GM18520 (cell line): ENCODE measurements at regions not wholly inside any gene's neighbourhood (a gene's known extent, or its start where the extent isn't known, plus 50 kb on each side); places are given as distances from the start of the nearest gene placed in this dataset.
"Not testable (repeated sequence)": the region's sequence is repeated elsewhere in the genome, so short reads cannot be mapped to it uniquely, and the experiment has no call there.

Experiments
- ATAC-seq: cut with Tn5 transposase; IDR thresholded peaks from one replicate; pipeline ENCODE4 v1.9.1; 2021; ENCODE audit not compliant: unreplicated experiment

- peak; percentile 67 for ATAC-seq
Observed at GRCh38 chr12:84502907-84503787, 409.5 kb downstream of the SLC6A15 start.

- no peak for ATAC-seq
Observed at GRCh38 chr12:84502180-84502860, 410.3 kb downstream of the SLC6A15 start.

DNA sequence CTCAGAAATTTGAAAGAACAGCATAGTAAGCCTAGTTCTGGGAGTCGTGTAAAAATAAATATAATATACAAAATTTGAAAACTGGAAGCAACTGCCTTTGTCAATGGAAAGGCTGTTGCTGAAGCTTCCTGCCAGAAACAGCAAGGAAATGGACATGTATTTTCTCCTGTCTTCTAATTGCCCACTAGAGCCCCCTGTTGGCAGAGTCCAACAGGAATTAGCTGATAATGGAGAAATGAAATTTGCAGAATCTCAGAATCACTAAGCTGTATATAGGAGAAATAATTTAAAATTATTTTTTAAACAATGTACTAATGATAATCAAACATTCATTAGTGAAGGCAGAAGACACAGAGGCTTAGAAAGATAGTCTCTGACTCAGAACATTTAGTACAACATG is 414.8 kb downstream of the SLC6A15 start:
- ATAC-seq, result no peak

GRCh38 chr12:84495711-84496110 is 416.9 kb downstream of the SLC6A15 start:
- no peak for ATAC-seq

DNA sequence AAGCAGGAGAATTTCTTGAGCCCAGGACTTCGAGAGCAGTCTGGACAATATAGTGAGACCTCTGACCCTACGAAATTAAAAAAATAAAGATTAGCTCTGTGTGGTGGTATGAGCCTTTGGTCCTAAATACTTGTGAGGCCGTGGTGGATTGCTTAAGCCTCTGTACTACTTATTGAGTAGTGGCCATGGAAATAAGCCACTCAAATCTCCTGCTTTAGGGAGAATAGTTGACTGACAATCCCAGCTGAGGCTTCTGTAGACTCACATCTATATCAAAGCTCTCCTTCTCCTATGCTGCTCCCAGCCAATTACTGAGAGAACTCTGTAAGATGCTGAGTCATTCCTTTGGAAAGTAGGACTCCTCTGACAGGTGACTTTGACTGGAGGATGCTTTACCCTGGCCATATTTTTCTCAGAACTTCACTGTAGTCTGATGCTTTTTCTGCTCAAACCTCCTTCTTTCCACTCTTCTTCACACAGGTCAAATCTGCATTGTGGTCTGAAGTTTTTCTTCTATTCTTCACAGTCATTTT is 420.2 kb downstream of the SLC6A15 start:
- ATAC-seq, result no peak

GRCh38 chr12:84484798-84485197 is 427.8 kb downstream of the SLC6A15 start:
- no peak for ATAC-seq

- no peak for ATAC-seq
Observed at GRCh38 chr12:84480803-84481202, 431.8 kb downstream of the SLC6A15 start.

DNA sequence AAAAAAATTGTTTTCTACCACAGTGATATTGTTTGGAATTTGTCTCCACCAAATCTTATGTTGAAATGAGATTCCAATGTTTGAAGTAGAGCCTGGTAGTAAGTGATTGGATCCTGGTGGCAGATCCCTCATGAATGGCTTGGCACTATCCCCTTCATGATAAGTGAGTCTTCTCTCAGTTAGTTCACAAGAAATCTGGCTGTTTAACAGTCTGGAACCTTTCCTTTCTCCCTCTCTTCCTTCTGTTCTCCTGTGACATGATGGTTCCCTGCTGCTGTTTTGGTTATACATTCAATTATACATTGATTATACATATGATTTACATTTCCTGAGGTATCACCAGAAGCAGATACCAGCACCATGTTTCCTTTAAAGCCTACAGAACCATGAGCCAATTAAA is 442.2 kb downstream of the SLC6A15 start:
- no peak for ATAC-seq

DNA sequence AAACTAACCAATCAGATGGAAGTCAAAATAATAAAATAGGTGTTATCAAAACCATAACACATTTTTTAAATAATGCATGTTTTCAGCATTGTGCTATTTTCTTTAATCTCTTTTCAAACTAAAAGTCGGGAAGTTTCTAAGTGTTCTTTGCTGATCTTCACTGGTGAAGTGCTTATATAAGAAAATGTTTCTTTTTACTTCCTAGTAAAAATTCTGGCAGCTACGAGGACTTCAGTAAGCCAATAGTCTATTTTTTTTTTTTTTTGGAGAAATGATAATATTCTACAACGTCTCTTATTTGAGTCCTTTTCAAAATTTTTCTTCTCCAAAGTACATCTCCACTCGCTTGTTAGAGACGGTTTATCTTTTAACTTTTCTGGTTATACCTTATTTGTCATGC is 448.0 kb downstream of the SLC6A15 start:
- no peak for ATAC-seq

GRCh38 chr12:84463741-84464495 is 448.7 kb downstream of the SLC6A15 start:
- no peak for ATAC-seq

- no peak for ATAC-seq
Observed at GRCh38 chr12:84455598-84455997, 457.0 kb downstream of the SLC6A15 start.

GRCh38 chr12:84446478-84446877 is 466.1 kb downstream of the SLC6A15 start:
- not testable (repeated sequence) for ATAC-seq

DNA sequence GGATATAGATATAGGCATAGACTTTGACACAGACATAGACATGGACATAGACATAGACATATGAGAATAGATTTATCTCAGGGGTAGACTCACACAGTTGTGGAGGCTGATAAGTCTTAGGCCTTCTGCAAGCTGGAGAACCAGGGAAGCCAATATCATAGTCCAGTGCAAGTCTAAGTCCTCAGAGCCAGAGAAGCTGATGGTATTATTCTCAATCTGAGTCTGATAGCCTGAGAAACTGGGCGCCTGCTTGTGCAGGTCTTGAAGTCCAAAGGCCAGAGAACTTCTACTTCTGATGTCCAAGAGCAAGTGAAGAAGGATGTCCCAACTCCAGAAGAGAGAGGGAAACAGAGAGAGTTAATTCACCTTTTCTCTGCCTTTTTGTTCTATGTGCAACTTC is 476.5 kb downstream of the SLC6A15 start:
- ATAC-seq, result no peak

DNA sequence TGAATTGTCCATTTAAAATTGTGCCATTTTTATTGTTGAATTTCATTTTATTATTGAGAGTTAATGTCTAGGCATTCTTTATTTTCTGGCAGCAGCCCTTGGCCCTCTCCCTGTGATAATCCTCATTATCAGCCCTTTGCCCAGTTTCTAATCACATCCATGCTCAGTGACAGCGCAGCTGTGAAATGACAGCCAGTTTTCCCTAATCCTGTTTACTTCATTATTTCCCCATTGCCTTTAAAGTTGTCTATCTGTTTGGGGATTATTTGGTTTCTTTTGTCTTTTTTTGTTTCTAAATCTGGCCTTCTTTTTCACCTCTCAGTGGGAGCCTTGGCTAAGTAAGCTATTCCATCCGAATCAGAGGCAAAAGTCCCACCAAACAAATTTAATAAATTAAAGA is 476.9 kb downstream of the SLC6A15 start:
- no peak for ATAC-seq

- ATAC-seq, result no peak
Observed at GRCh38 chr12:84422340-84422739, 490.3 kb downstream of the SLC6A15 start.

GRCh38 chr12:84421103-84421502 is 491.5 kb downstream of the SLC6A15 start:
- ATAC-seq, result no peak

DNA sequence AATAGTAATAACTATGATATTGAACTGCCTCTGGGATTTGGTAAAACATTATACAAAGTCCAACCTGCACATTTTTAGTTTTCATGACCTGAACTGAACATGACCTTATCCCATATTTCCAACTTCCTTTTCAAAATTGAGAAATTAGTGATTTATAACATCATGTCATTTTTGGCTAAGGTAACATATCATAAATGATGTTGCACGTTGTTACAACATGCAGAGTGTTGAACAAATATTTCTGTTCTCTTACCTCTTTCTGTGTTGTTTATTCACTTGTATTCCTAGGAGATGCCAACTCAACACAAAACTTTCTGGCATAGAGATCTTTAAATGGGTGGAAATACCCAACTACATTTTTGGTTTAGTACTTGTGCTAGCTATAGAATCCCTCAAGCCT is 496.0 kb downstream of the SLC6A15 start:
- no peak for ATAC-seq

DNA sequence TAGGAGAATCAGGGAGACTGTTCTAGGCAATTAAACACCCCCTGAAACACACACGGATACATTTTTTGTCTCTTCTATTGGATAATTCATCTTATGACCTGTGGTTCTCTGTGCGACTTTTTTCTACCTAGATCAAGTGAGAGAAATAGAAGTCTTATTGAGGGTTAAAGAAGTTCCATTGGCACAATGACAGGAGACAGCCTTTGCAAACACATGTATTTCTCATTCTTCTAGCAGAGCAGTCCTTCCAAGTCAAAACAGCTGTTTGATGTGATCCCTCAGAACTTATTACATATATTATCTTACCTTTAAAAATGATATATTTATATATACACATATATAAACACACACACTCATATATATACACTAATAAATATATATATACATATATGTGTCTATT is 496.7 kb downstream of the SLC6A15 start:
- ATAC-seq, result no peak

GRCh38 chr12:84413656-84414055 is 498.9 kb downstream of the SLC6A15 start:
- no peak for ATAC-seq

GRCh38 chr12:84412226-84412625 is 500.4 kb downstream of the SLC6A15 start:
- no peak for ATAC-seq

- ATAC-seq, result no peak
Observed at GRCh38 chr12:84411031-84411430, 501.6 kb downstream of the SLC6A15 start.
